OCI-LY7 (cell line): ENCODE measurements at regions not wholly inside any gene's neighbourhood (a gene's known extent, or its start where the extent isn't known, plus 50 kb on each side); places are given as distances from the start of the nearest gene placed in this dataset.

ENCODE experiments used
- BruUV-seq: library from RNA; stranded (reverse); fragments of 400-500 nt; replicated peaks from 2 replicates; lab custom pipeline; 2021; lab: Mats Ljungman, UMichigan
- CTCF ChIA-PET: fragments of 300-600 bp; sonication (Branson Sonifier 250); formaldehyde crosslinking; loops from one replicate; lab custom pipeline; 2022; ENCODE audit warnings: antibody characterized with exemption; ENCODE audit not compliant: unreplicated experiment; lab: Charles Lee
- POLR2A ChIA-PET: fragments of 300-600 bp; sonication (Branson Sonifier 250); formaldehyde crosslinking; loops from one replicate; lab custom pipeline; 2022; ENCODE audit warnings: antibody characterized with exemption; lab: Charles Lee
- DNase-seq: peaks from one replicate; pipeline ENCODE4 v3.0.0-alpha.2; 2015; ENCODE audit warnings: low spot score
- H2AFZ ChIP-seq: fragments of 200-600 bp; sonication (generic), shearing (Covaris generic); 2 replicates; pipeline ENCODE4 v1.6.1; 2014; ENCODE audit warnings: mild to moderate bottlenecking, antibody characterized with exemption, low read length, moderate library complexity
- H3K27ac ChIP-seq: fragments of 200-600 bp; sonication (generic); 2 replicates; pipeline ENCODE4 v1.5.1; 2014; ENCODE audit warnings: mixed run types, low read depth, mild to moderate bottlenecking, moderate library complexity, low read length, inconsistent platforms; ENCODE audit not compliant: poor library complexity, severe bottlenecking
- H3K36me3 ChIP-seq: fragments of 200-600 bp; sonication (generic); 2 replicates; pipeline ENCODE4 v1.6.1; 2014; ENCODE audit warnings: mild to moderate bottlenecking, antibody characterized with exemption, low read length, moderate library complexity, mixed read lengths; ENCODE audit not compliant: insufficient read depth
- H3K4me1 ChIP-seq: fragments of 200-600 bp; sonication (generic); 2 replicates; pipeline ENCODE4 v1.5.1; 2014; ENCODE audit warnings: mild to moderate bottlenecking, low read length; ENCODE audit not compliant: insufficient read depth, poor library complexity, severe bottlenecking
- H3K4me2 ChIP-seq: fragments of 200-600 bp; sonication (generic); 2 replicates; pipeline ENCODE4 v1.6.1; 2014; ENCODE audit warnings: mild to moderate bottlenecking, low read length
- H3K4me3 ChIP-seq: fragments of 200-600 bp; sonication (generic); 2 replicates; pipeline ENCODE4 v1.5.1; 2014; ENCODE audit warnings: mild to moderate bottlenecking, low read depth, low read length; ENCODE audit not compliant: poor library complexity, severe bottlenecking
- H3K79me2 ChIP-seq: fragments of 200-600 bp; sonication (generic); 2 replicates; pipeline ENCODE4 v1.6.1; 2016; ENCODE audit warnings: low read depth, mild to moderate bottlenecking, low read length, moderate library complexity, mixed read lengths; ENCODE audit not compliant: insufficient read depth
- H3K9me2 ChIP-seq: fragments of 200-600 bp; sonication (generic); 2 replicates; pipeline ENCODE4 v1.6.1; 2016; ENCODE audit warnings: mild to moderate bottlenecking, low read length, mixed read lengths; ENCODE audit not compliant: insufficient read depth
- H3K9me3 ChIP-seq: fragments of 200-600 bp; sonication (generic); 2 replicates; pipeline ENCODE4 v1.6.1; 2014; ENCODE audit warnings: mild to moderate bottlenecking, mixed run types, low read length, mixed read lengths
- H4K20me1 ChIP-seq: fragments of 200-600 bp; sonication (generic); 2 replicates; pipeline ENCODE4 v1.6.1; 2014; ENCODE audit warnings: mild to moderate bottlenecking, antibody characterized with exemption, low read length, moderate library complexity, mixed read lengths; ENCODE audit not compliant: insufficient read depth
- CTCF ChIP-seq: fragments of 200-600 bp; sonication (generic); conservative IDR thresholded peaks from 2 replicates; pipeline ENCODE4 v1.5.1; 2014; ENCODE audit warnings: mild to moderate bottlenecking, antibody characterized with exemption, low read length, moderate library complexity, mixed read lengths
- EZH2phosphoT487 ChIP-seq: fragments of 200-600 bp; sonication (generic); IDR thresholded peaks from 2 replicates; pipeline ENCODE4 v1.6.1; 2018; ENCODE audit warnings: low read depth, borderline replicate concordance, mild to moderate bottlenecking, mixed run types, antibody characterized with exemption, low read length, moderate library complexity, mixed read lengths
- intact Hi-C: fragments of 100-400 bp; cut with micrococcal nuclease; formaldehyde crosslinking; loops from one replicate; pipeline ENCODE4 v1.10.0; 2022; ENCODE audit not compliant: unreplicated experiment

DNA sequence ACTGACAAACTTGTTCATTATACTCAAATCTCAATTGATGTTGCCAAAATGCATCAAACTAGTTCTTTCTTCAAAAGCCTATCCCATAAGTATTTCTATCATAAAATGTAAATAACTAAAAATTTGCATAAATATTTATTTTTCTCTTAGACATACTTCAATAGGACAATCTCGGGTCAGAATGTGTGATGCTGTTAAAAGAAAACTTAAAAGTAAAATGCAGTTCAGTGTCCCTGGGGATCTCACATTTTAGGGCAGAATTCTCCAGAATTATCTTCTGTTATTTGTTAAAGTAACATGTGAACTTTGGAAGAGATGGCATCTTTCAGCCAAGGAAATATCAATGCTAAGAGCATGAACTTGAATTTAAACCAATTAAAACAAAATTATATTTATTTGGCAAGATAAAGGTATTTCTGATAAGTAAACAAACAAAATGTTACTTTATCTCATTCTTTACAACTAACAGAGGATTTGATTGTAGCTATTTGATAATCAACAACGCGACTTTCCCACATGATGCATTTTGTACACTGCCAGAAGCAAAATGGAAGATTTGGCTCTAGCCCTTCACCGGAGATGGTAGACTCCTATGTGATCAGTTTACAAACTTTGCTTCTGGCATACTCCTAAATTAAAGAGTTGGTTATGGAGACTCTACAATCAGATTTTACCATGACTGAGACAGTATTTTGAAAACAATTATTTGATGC lies 169.5 kb upstream of the EDNRB start:
- DNase-seq: no peak
- no peak overlapping the region for H3K4me2 ChIP-seq
- intact Hi-C loops: no loop called here
- H3K27ac ChIP-seq: no peak overlapping the region
- H3K36me3 ChIP-seq: no peaks in the 10 kb centered on the region
- no peaks in the 10 kb centered on the region for H3K4me1 ChIP-seq
- no peaks in the 10 kb centered on the region for H3K9me2 ChIP-seq
- H2AFZ ChIP-seq: no peak overlapping the region
- ChIA-PET POLR2A (interaction anchor here (0.7 kb wide), 1 partner anchor 126 kb away, joined by 3 read pairs; no protein-coding TSS in a partner anchor), CTCF (no interaction called here)
- BruUV-seq: no TSS peak
- no peaks in the 10 kb centered on the region for H3K9me3 ChIP-seq
- no peaks in the 10 kb centered on the region for H4K20me1 ChIP-seq
- TF ChIP-seq CTCF (no peak), EZH2phosphoT487 (no peak)
- no peaks in the 10 kb centered on the region for H3K79me2 ChIP-seq
- H3K4me3 ChIP-seq: no peak overlapping the region

GRCh38 chr13:78085434-78086225 lies 167.0 kb upstream of the EDNRB start:
- POLR2A ChIA-PET: no interaction called here

More at GRCh38 chr13:78085434-78086225, 167.0 kb upstream of the EDNRB start:
- no TSS peak for BruUV-seq
- DNase-seq: no peak
- H3K4me3 ChIP-seq: no peak overlapping the region
- H3K27ac ChIP-seq: no peak overlapping the region
- H3K9me2 ChIP-seq: no peaks in the 10 kb centered on the region
- H3K4me2 ChIP-seq: no peak overlapping the region
- TF ChIP-seq EZH2phosphoT487: no peak
- TF ChIP-seq CTCF: no peak
- intact Hi-C loops: no loop called here
- no peak overlapping the region for H2AFZ ChIP-seq
- H4K20me1 ChIP-seq: no peaks in the 10 kb centered on the region
- H3K79me2 ChIP-seq: no peaks in the 10 kb centered on the region
- no peaks in the 10 kb centered on the region for H3K4me1 ChIP-seq
- H3K9me3 ChIP-seq: no peaks in the 10 kb centered on the region
- H3K36me3 ChIP-seq: no peaks in the 10 kb centered on the region
- CTCF ChIA-PET: interaction anchor here (1.0 kb wide), 1 partner anchor 52 kb away, joined by 3 read pairs; no protein-coding TSS in a partner anchor
